ENCODE measurements at regions not wholly inside any gene's neighbourhood (a gene's known extent, or its start where the extent isn't known, plus 50 kb on each side); places are given as distances from the start of the nearest gene placed in this dataset.
A peak's percentile ranks its signal among the peaks of the same experiment; 100 is the strongest.

DNA sequence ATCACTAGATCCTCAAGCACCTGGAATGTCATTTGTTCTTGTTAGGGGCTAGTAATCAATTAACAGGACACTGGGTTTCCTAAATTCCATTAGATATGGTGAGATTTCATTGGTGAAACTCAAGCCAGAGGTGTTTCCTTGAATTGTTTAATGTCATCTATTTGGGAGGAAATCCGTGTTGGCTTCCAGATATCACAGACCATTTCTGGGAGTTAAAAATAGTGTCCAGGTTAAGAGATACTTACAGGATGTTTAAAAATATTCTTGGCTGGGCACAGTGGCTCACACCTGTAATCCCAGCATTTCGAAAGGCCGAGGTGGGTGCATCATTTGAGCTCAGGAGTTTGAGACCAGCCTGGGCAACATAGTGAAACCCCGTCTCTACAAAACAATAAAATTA, 688.3 kb upstream of the WWC1 start:
- no peak for TF ChIP-seq POLR2A (IDR thresholded peaks at IDR 0.05; ENCODE audit: low read depth, low read length)
- FAIRE-seq (no peak), DNase-seq (ENCODE audit: insufficient read length, low spot score) (no peak)

DNA sequence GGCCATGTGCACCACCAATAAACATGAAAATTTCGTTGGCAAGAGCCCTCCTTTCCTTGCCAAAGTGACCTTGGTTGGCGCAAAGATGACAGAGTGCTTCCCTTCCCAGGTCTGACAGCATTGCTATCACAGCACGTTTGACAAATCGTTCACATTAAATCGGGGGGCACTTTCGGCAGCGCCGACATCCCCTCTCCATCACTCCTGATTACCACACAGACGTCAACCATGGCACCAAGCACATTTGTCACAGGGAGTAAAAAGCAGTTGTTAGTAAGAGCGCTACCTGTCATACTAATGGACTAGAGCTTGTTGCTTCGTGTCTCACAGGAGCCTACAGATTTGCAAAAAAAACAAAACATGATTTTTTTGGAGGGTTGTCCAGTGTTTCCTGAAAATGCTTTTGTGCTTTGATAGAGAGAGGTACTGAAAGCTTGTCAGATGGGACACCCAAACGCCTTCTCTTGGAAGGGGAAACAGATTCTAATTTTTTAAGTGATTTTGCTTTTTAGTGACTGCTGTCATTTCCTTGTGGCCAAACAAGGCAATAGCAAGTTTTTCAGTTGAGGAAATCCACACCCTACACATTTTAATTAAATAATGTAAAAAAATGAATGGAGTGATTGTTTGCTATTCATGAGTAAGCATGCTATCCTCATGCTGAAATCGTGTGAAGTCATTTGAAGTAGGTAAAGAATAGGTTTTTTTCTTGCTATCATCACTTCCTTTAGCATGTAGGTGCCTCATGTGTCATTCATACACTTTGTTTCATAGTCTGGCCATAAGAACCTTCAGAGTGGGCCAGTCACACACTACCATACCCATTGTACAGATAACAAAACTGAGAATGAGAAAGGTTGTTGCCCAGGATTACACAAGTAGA, 682.8 kb upstream of the WWC1 start:
- no peak for TF ChIP-seq POLR2A (IDR thresholded peaks at IDR 0.05; ENCODE audit: low read depth, low read length)
- FAIRE-seq (no peak), DNase-seq (ENCODE audit: insufficient read length, low spot score) (no peak)

- DNase-seq (ENCODE audit: insufficient read length, low spot score) = no peak
- TF ChIP-seq POLR2A (IDR thresholded peaks at IDR 0.05; ENCODE audit: low read depth, low read length) = no peak
- FAIRE-seq = no peak
These were observed 677.0 kb upstream of the WWC1 start for GRCh38 chr5:167614294-167615021.

DNA sequence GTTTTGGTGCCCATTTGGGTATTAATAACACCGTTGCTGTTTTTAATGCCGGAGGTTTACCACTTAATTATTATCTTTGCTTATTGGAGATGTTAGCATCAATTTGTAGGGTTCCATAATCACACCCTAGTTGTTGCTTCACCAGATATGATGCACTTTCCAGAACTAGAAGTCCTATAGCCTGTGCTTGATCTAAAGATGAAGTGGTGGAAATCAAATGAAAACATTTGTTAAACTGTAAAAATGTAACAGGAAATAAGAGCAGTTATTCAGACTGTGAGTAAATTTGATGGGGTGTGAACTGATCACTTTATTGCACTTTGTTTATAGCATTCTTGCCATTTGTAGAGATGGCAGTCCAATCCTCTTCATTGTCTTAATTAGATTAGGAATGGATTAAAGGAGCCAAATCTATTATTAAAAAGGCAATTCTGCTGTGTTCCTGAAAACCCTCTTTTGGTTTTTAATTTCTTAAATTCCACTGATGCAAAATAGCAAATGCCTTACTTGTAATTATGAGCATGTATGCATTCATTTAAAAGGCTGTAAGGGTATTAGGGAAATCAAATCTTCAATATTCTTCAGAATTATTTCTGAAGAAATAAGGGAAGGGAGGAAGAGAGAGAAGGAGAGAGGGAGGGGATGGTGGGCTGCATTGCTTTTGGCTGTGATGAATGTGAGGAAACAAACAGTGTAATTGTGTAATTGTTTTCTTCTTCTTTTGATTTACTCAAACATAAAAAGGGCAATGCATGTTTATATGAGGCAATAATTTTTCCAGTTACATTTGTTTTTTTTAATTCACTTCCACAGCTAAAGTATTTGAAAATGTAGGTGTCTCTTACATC, 675.2 kb upstream of the WWC1 start:
- DNase-seq (ENCODE audit: insufficient read length, low spot score) (no peak), FAIRE-seq (no peak)
- TF ChIP-seq POLR2A (IDR thresholded peaks at IDR 0.05; ENCODE audit: low read depth, low read length) = no peak

DNA sequence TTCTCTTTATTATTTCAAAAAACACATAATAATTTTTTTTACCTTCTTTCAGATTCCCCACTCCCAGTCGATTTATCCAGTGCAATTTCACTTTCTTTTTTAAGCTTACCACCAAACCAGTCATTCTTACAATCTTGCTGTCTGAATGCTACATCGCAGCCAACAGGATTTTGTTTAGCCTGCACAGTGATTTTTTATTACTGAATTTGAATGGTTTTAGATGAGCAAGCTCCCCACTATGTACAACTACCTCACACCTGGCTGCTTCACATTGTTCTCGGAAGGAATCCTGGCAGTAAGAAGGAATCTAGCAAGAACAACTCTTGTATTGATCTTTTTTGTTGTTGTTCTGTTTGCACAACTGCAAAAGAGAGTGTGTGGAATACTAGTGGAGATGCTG, 668.1 kb upstream of the WWC1 start:
- no peak for TF ChIP-seq POLR2A (IDR thresholded peaks at IDR 0.05; ENCODE audit: low read depth, low read length)
- FAIRE-seq (peak; percentile 64), DNase-seq (ENCODE audit: insufficient read length, low spot score) (no peak)

DNA sequence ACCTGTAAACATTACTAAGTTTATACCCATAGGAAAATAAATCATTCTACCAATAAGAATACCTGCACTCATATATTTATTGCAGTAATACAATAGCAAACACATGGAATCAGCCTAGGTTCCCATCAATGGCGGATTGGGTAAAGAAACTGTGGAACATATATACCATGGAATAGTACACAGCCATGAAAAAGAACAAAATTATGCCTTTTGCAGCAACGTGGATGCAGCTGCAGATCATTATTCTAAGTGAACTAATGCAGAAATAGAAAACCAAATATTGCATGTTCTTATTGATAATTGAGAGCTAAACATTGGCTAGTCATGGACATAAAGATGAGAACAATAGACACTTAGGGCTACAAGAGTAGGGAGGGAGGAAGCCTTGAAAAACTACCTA, 667.4 kb upstream of the WWC1 start:
- peak; percentile 27 for FAIRE-seq
- TF ChIP-seq POLR2A (IDR thresholded peaks at IDR 0.05; ENCODE audit: low read depth, low read length) = no peak
- no peak for DNase-seq (ENCODE audit: insufficient read length, low spot score)

DNA sequence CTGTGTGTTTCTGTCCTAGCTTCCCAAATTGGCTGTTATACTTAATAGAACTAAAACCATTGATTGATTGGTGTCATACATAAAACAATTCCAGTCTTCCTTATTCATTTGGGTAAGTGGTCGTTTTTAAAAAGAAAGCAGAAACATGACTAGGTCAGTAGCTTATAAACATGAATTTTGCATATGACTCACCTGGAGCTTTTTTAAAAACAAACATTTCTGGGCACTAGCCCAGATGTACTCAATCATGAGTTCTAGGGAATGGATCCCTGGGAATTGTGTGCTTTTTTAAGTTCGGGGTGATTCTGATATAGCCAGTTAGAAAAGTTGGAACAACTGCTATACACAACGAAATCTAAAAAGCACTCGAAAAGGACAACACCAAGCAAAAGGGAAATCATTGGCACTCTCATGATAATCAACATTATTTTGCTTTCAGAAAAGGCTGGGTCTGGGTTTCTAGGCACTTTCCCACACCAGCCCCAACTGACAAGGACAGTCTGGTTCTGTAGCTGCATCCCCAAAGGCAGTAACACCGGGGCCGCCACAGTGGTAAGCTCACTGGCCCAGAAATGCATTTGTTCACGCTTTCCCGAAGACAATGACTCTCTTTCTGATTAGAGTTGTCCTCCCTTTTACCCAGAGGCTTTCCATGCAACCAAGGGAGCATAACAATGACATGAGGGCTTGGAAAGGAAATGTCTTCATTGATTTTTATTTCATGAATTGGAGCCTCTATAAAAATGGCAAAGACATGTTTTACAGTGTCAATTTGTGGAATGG, 664.9 kb upstream of the WWC1 start:
- no peak for TF ChIP-seq POLR2A (IDR thresholded peaks at IDR 0.05; ENCODE audit: low read depth, low read length)
- no peak for DNase-seq (ENCODE audit: insufficient read length, low spot score)
- FAIRE-seq = peak; percentile 50

GRCh38 chr5:167629634-167630033, 661.8 kb upstream of the WWC1 start:
- no peak for TF ChIP-seq POLR2A (IDR thresholded peaks at IDR 0.05; ENCODE audit: low read depth, low read length)
- DNase-seq (ENCODE audit: insufficient read length, low spot score) = no peak
- no peak for FAIRE-seq

- DNase-seq (ENCODE audit: insufficient read length, low spot score) = no peak
- no peak for FAIRE-seq
- TF ChIP-seq POLR2A (IDR thresholded peaks at IDR 0.05; ENCODE audit: low read depth, low read length) = no peak
These were observed 660.3 kb upstream of the WWC1 start for GRCh38 chr5:167631191-167631590.

GRCh38 chr5:167633114-167633513, 658.3 kb upstream of the WWC1 start:
- DNase-seq (ENCODE audit: insufficient read length, low spot score) (no peak), FAIRE-seq (no peak)
- no peak for TF ChIP-seq POLR2A (IDR thresholded peaks at IDR 0.05; ENCODE audit: low read depth, low read length)

- DNase-seq (ENCODE audit: insufficient read length, low spot score) (no peak), FAIRE-seq (peak; percentile 96)
- TF ChIP-seq POLR2A (IDR thresholded peaks at IDR 0.05; ENCODE audit: low read depth, low read length) = no peak
These were observed 657.5 kb upstream of the WWC1 start for GRCh38 chr5:167633931-167634341.

DNA sequence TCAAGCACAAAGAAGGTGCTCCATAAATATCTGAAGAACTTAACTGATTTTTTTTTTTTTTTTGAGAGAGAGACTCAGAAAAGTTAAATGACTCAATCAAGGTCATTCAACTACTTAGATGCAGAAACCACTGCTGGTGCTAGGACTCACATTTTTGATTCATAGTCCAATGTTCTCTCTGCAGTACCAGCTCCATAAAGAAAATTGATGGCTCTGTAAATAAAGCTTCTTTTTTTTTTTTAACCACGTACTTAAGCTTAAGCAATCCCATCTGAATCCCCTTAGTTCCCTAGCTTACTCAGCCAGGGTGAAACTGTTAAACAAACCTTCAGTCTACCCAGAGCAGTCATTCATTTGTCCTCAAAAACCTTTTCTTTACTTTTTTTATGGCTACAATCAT, 657.0 kb upstream of the WWC1 start:
- no peak for DNase-seq (ENCODE audit: insufficient read length, low spot score)

DNA sequence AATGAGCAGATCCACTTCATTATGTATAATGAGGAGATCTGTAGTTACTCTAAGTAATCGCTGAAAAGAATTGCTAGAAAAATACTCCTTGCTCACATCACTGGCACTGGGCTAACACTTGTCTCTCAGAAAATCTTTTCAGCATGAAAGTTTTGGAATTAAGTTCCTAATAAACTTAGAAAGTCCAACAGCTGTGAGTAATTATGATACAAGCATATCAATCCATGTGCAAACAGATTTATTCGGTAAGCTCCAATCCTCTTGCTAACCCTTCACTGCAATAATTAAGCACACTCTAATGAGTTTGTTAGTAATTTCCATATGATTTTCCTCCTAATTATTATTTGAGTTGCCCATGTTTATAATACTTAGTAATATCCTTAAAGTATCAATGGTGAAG, 652.6 kb upstream of the WWC1 start:
- FAIRE-seq (peak; percentile 11), DNase-seq (ENCODE audit: insufficient read length, low spot score) (no peak)
- TF ChIP-seq POLR2A (IDR thresholded peaks at IDR 0.05; ENCODE audit: low read depth, low read length) = no peak

More for the DNA sequence above, 657.0 kb upstream of the WWC1 start:
- peak; percentile 74 for FAIRE-seq
- TF ChIP-seq POLR2A (IDR thresholded peaks at IDR 0.05; ENCODE audit: low read depth, low read length) = no peak

All from H54 (cell line).